ENCODE measurements at regions not wholly inside any gene's neighbourhood (a gene's known extent, or its start where the extent isn't known, plus 50 kb on each side); places are given as distances from the start of the nearest gene placed in this dataset.

- TF ChIP-seq CTCF (IDR thresholded peaks at IDR 0.05): no peak
- TF ChIP-seq POLR2A (IDR thresholded peaks at IDR 0.05): no peak
- TF ChIP-seq EP300 (IDR thresholded peaks at IDR 0.05): no peak
Measured at GRCh38 chr3:40602778-40603385, 78.1 kb downstream of the ZNF621 start.
